Activated CD8-positive, alpha-beta memory T cell treated with anti-CD3 and anti-CD28 coated beads for 4 hours (primary cell): ENCODE measurements at regions not wholly inside any gene's neighbourhood (a gene's known extent, or its start where the extent isn't known, plus 50 kb on each side); places are given as distances from the start of the nearest gene placed in this dataset.

Experiments used
- DNase-seq, 2 donors: peaks; one replicate each; pipeline ENCODE4 v3.0.0-alpha.2; 2020; ENCODE audit warnings: low read depth in 2 of 2

- no peak for DNase-seq
Observed at GRCh38 chr15:96247621-96248305, 82.7 kb upstream of the NR2F2 start.

- DNase-seq = no peak
Observed at GRCh38 chr15:96252148-96252547, 78.4 kb upstream of the NR2F2 start.

- DNase-seq = no peak
Observed at GRCh38 chr15:96253006-96253747, 77.3 kb upstream of the NR2F2 start.

GRCh38 chr15:96254173-96254572 is 76.3 kb upstream of the NR2F2 start:
- no peak for DNase-seq

GRCh38 chr15:96255599-96255998 is 74.9 kb upstream of the NR2F2 start:
- no peak for DNase-seq

- no peak for DNase-seq
Observed at GRCh38 chr15:96261575-96262034, 68.9 kb upstream of the NR2F2 start.

- DNase-seq = no peak
Observed at GRCh38 chr15:96262097-96262496, 68.4 kb upstream of the NR2F2 start.

- no peak for DNase-seq
Observed at GRCh38 chr15:96262549-96263489, 67.7 kb upstream of the NR2F2 start.

- DNase-seq = no peak
Observed at GRCh38 chr15:96264351-96264798, 66.1 kb upstream of the NR2F2 start.

GRCh38 chr15:96264801-96265515 is 65.5 kb upstream of the NR2F2 start:
- no peak for DNase-seq

GRCh38 chr15:96266456-96266855 is 64.0 kb upstream of the NR2F2 start:
- no peak for DNase-seq

- no peak for DNase-seq
Observed at GRCh38 chr15:96267463-96267862, 63.0 kb upstream of the NR2F2 start.

- no peak for DNase-seq
Observed at GRCh38 chr15:96268442-96269204, 61.9 kb upstream of the NR2F2 start.

- no peak for DNase-seq
Observed at GRCh38 chr15:96270581-96271172, 59.8 kb upstream of the NR2F2 start.

GRCh38 chr15:96272427-96272826 is 58.1 kb upstream of the NR2F2 start:
- no peak for DNase-seq

GRCh38 chr15:96273317-96274086 is 57.0 kb upstream of the NR2F2 start:
- DNase-seq = no peak

- DNase-seq = no peak
Observed at GRCh38 chr15:96274087-96274440, 56.4 kb upstream of the NR2F2 start.

- no peak for DNase-seq
Observed at GRCh38 chr15:96274698-96275097, 55.8 kb upstream of the NR2F2 start.

GRCh38 chr15:96276438-96277210 is 53.9 kb upstream of the NR2F2 start:
- no peak for DNase-seq
